ENCODE measurements at regions not wholly inside any gene's neighbourhood (a gene's known extent, or its start where the extent isn't known, plus 50 kb on each side); places are given as distances from the start of the nearest gene placed in this dataset.

- no peak overlapping the region for H3K4me3 ChIP-seq (ENCODE audit: low read length)
- no peaks in the 10 kb centered on the region for H3K27me3 ChIP-seq (ENCODE audit: control insufficient read depth, insufficient read depth, low read length)
- DNase-seq = no peak
- no peak overlapping the region for H3K27ac ChIP-seq (ENCODE audit: low read length)
- H3K9me3 ChIP-seq (ENCODE audit: control insufficient read depth, low read depth, low read length) = no peaks in the 10 kb centered on the region
- no peaks in the 10 kb centered on the region for H3K36me3 ChIP-seq (ENCODE audit: control insufficient read depth, insufficient read depth, low read length)
- no CpG with 5 or more reads among the region's 3 CpGs for WGBS (ENCODE audit: insufficient coverage, low lambda C conversion rate)
- no peaks in the 10 kb centered on the region for H3K4me1 ChIP-seq (ENCODE audit: control insufficient read depth, insufficient read depth, low read length)
Measured at GRCh38 chr1:37270639-37271038, 203.7 kb upstream of the ZC3H12A start.

GRCh38 chr1:37272626-37273025 lies 201.8 kb upstream of the ZC3H12A start:
- WGBS (ENCODE audit: insufficient coverage, low lambda C conversion rate) = no CpG with 5 or more reads among the region's 8 CpGs
- Histone ChIP-seq H3K4me3 (ENCODE audit: low read length) (no peak overlapping the region), H3K36me3 (ENCODE audit: control insufficient read depth, insufficient read depth, low read length) (no peaks in the 10 kb centered on the region), H3K9me3 (ENCODE audit: control insufficient read depth, low read depth, low read length) (no peaks in the 10 kb centered on the region), H3K27me3 (ENCODE audit: control insufficient read depth, insufficient read depth, low read length) (no peaks in the 10 kb centered on the region), H3K27ac (ENCODE audit: low read length) (no peak overlapping the region), H3K4me1 (ENCODE audit: control insufficient read depth, insufficient read depth, low read length) (no peaks in the 10 kb centered on the region)
- no peak for DNase-seq

GRCh38 chr1:37274486-37274885 lies 199.9 kb upstream of the ZC3H12A start:
- H3K4me3 ChIP-seq (ENCODE audit: low read length) = no peak overlapping the region
- H3K27ac ChIP-seq (ENCODE audit: low read length) = no peak overlapping the region
- no CpG with 5 or more reads among the region's 8 CpGs for WGBS (ENCODE audit: insufficient coverage, low lambda C conversion rate)
- no peaks in the 10 kb centered on the region for H3K36me3 ChIP-seq (ENCODE audit: control insufficient read depth, insufficient read depth, low read length)
- no peaks in the 10 kb centered on the region for H3K27me3 ChIP-seq (ENCODE audit: control insufficient read depth, insufficient read depth, low read length)
- H3K4me1 ChIP-seq (ENCODE audit: control insufficient read depth, insufficient read depth, low read length) = no peaks in the 10 kb centered on the region
- DNase-seq = no peak
- no peaks in the 10 kb centered on the region for H3K9me3 ChIP-seq (ENCODE audit: control insufficient read depth, low read depth, low read length)

GRCh38 chr1:37274938-37275631 lies 199.3 kb upstream of the ZC3H12A start:
- no peak for DNase-seq
- no CpG with 5 or more reads among the region's 5 CpGs for WGBS (ENCODE audit: insufficient coverage, low lambda C conversion rate)
- no peak overlapping the region for H3K27ac ChIP-seq (ENCODE audit: low read length)
- H3K36me3 ChIP-seq (ENCODE audit: control insufficient read depth, insufficient read depth, low read length) = no peaks in the 10 kb centered on the region
- no peak overlapping the region for H3K4me3 ChIP-seq (ENCODE audit: low read length)
- no peaks in the 10 kb centered on the region for H3K9me3 ChIP-seq (ENCODE audit: control insufficient read depth, low read depth, low read length)
- H3K27me3 ChIP-seq (ENCODE audit: control insufficient read depth, insufficient read depth, low read length) = no peaks in the 10 kb centered on the region
- no peaks in the 10 kb centered on the region for H3K4me1 ChIP-seq (ENCODE audit: control insufficient read depth, insufficient read depth, low read length)

- H3K9me3 ChIP-seq (ENCODE audit: control insufficient read depth, low read depth, low read length) = no peaks in the 10 kb centered on the region
- H3K4me1 ChIP-seq (ENCODE audit: control insufficient read depth, insufficient read depth, low read length) = no peaks in the 10 kb centered on the region
- H3K36me3 ChIP-seq (ENCODE audit: control insufficient read depth, insufficient read depth, low read length) = no peaks in the 10 kb centered on the region
- no CpG with 5 or more reads among the region's 2 CpGs for WGBS (ENCODE audit: insufficient coverage, low lambda C conversion rate)
- DNase-seq = no peak
- no peaks in the 10 kb centered on the region for H3K27me3 ChIP-seq (ENCODE audit: control insufficient read depth, insufficient read depth, low read length)
- no peak overlapping the region for H3K27ac ChIP-seq (ENCODE audit: low read length)
- no peak overlapping the region for H3K4me3 ChIP-seq (ENCODE audit: low read length)
Measured at GRCh38 chr1:37277366-37277765, 197.0 kb upstream of the ZC3H12A start.

- no peak for DNase-seq
- Histone ChIP-seq H3K4me1 (ENCODE audit: control insufficient read depth, insufficient read depth, low read length) (no peaks in the 10 kb centered on the region), H3K4me3 (ENCODE audit: low read length) (no peak overlapping the region), H3K36me3 (ENCODE audit: control insufficient read depth, insufficient read depth, low read length) (no peaks in the 10 kb centered on the region), H3K9me3 (ENCODE audit: control insufficient read depth, low read depth, low read length) (no peaks in the 10 kb centered on the region), H3K27me3 (ENCODE audit: control insufficient read depth, insufficient read depth, low read length) (no peaks in the 10 kb centered on the region), H3K27ac (ENCODE audit: low read length) (no peak overlapping the region)
- WGBS (ENCODE audit: insufficient coverage, low lambda C conversion rate) = 40% methylated on average over 1 of the region's 3 CpGs
Measured at GRCh38 chr1:37281354-37281753, 193.0 kb upstream of the ZC3H12A start.

- H3K27me3 ChIP-seq (ENCODE audit: control insufficient read depth, insufficient read depth, low read length) = no peaks in the 10 kb centered on the region
- no peaks in the 10 kb centered on the region for H3K9me3 ChIP-seq (ENCODE audit: control insufficient read depth, low read depth, low read length)
- no peak overlapping the region for H3K27ac ChIP-seq (ENCODE audit: low read length)
- no peak for DNase-seq
- no CpG with 5 or more reads among the region's 6 CpGs for WGBS (ENCODE audit: insufficient coverage, low lambda C conversion rate)
- H3K4me3 ChIP-seq (ENCODE audit: low read length) = no peak overlapping the region
- H3K4me1 ChIP-seq (ENCODE audit: control insufficient read depth, insufficient read depth, low read length) = no peaks in the 10 kb centered on the region
- no peaks in the 10 kb centered on the region for H3K36me3 ChIP-seq (ENCODE audit: control insufficient read depth, insufficient read depth, low read length)
Measured at GRCh38 chr1:37282764-37283163, 191.6 kb upstream of the ZC3H12A start.

- WGBS (ENCODE audit: insufficient coverage, low lambda C conversion rate) = 57% methylated on average over 1 of the region's 4 CpGs
- Histone ChIP-seq H3K27ac (ENCODE audit: low read length) (no peak overlapping the region), H3K27me3 (ENCODE audit: control insufficient read depth, insufficient read depth, low read length) (no peaks in the 10 kb centered on the region), H3K36me3 (ENCODE audit: control insufficient read depth, insufficient read depth, low read length) (no peaks in the 10 kb centered on the region), H3K4me1 (ENCODE audit: control insufficient read depth, insufficient read depth, low read length) (no peaks in the 10 kb centered on the region), H3K4me3 (ENCODE audit: low read length) (no peak overlapping the region), H3K9me3 (ENCODE audit: control insufficient read depth, low read depth, low read length) (no peaks in the 10 kb centered on the region)
- DNase-seq = no peak
Measured at GRCh38 chr1:37284053-37284452, 190.3 kb upstream of the ZC3H12A start.

- H3K4me1 ChIP-seq (ENCODE audit: control insufficient read depth, insufficient read depth, low read length) = no peaks in the 10 kb centered on the region
- H3K27me3 ChIP-seq (ENCODE audit: control insufficient read depth, insufficient read depth, low read length) = peaks cover 2% of the 10 kb centered on the region
- no peak overlapping the region for H3K4me3 ChIP-seq (ENCODE audit: low read length)
- no peaks in the 10 kb centered on the region for H3K36me3 ChIP-seq (ENCODE audit: control insufficient read depth, insufficient read depth, low read length)
- no peak for DNase-seq
- H3K9me3 ChIP-seq (ENCODE audit: control insufficient read depth, low read depth, low read length) = no peaks in the 10 kb centered on the region
- no peak overlapping the region for H3K27ac ChIP-seq (ENCODE audit: low read length)
- no CpG with 5 or more reads among the region's 4 CpGs for WGBS (ENCODE audit: insufficient coverage, low lambda C conversion rate)
Measured at GRCh38 chr1:37286881-37287280, 187.5 kb upstream of the ZC3H12A start.

- peaks cover 6% of the 10 kb centered on the region for H3K27me3 ChIP-seq (ENCODE audit: control insufficient read depth, insufficient read depth, low read length)
- H3K4me1 ChIP-seq (ENCODE audit: control insufficient read depth, insufficient read depth, low read length) = no peaks in the 10 kb centered on the region
- H3K27ac ChIP-seq (ENCODE audit: low read length) = no peak overlapping the region
- no peak for DNase-seq
- H3K36me3 ChIP-seq (ENCODE audit: control insufficient read depth, insufficient read depth, low read length) = no peaks in the 10 kb centered on the region
- 83% methylated on average over 1 of the region's 3 CpGs for WGBS (ENCODE audit: insufficient coverage, low lambda C conversion rate)
- no peak overlapping the region for H3K4me3 ChIP-seq (ENCODE audit: low read length)
- H3K9me3 ChIP-seq (ENCODE audit: control insufficient read depth, low read depth, low read length) = no peaks in the 10 kb centered on the region
Measured at GRCh38 chr1:37288900-37289299, 185.5 kb upstream of the ZC3H12A start.

- Histone ChIP-seq H3K27me3 (ENCODE audit: control insufficient read depth, insufficient read depth, low read length) (peaks cover 6% of the 10 kb centered on the region), H3K9me3 (ENCODE audit: control insufficient read depth, low read depth, low read length) (no peaks in the 10 kb centered on the region), H3K4me3 (ENCODE audit: low read length) (no peak overlapping the region), H3K27ac (ENCODE audit: low read length) (no peak overlapping the region), H3K36me3 (ENCODE audit: control insufficient read depth, insufficient read depth, low read length) (no peaks in the 10 kb centered on the region), H3K4me1 (ENCODE audit: control insufficient read depth, insufficient read depth, low read length) (no peaks in the 10 kb centered on the region)
- WGBS (ENCODE audit: insufficient coverage, low lambda C conversion rate) = no CpG with 5 or more reads among the region's 4 CpGs
- DNase-seq = no peak
Measured at GRCh38 chr1:37290718-37291117, 183.7 kb upstream of the ZC3H12A start.

Measured in large intestine (tissue), 3 donors.